OCI-LY3 (cell line): ENCODE measurements at regions not wholly inside any gene's neighbourhood (a gene's known extent, or its start where the extent isn't known, plus 50 kb on each side); places are given as distances from the start of the nearest gene placed in this dataset.
"Not testable (repeated sequence)": the region's sequence is repeated elsewhere in the genome, so short reads cannot be mapped to it uniquely, and the experiment has no call there.

Experiments used
- H2AFZ ChIP-seq: fragments of 200-600, 300-600 bp; shearing (Covaris generic); 2 replicates; pipeline ENCODE4 v1.6.0; 2014; ENCODE audit warnings: antibody characterized with exemption, low read depth, low read length
- H3K27ac ChIP-seq: fragments of 200-600, 300-600 bp; sonication (generic); 2 replicates; pipeline ENCODE4 v1.5.1; 2014; ENCODE audit warnings: mild to moderate bottlenecking, low read length, moderate library complexity, mixed read lengths
- H3K27me3 ChIP-seq: fragments of 200-600, 300-600 bp; sonication (generic); 2 replicates; pipeline ENCODE4 v1.6.1; 2014; ENCODE audit warnings: low read depth, low read length, mixed read lengths
- H3K36me3 ChIP-seq: fragments of 200-600, 300-600 bp; sonication (generic); replicated peaks from 2 replicates; pipeline ENCODE3; 2014; ENCODE audit warnings: low read depth, low read length, mixed read lengths
- H3K4me1 ChIP-seq: fragments of 300-600, 200-600 bp; sonication (generic); 2 replicates; pipeline ENCODE4 v1.6.1; 2014; ENCODE audit warnings: low read length, mixed read lengths
- H3K4me2 ChIP-seq: fragments of 200-600, 300-600 bp; sonication (generic); 2 replicates; pipeline ENCODE4 v1.6.1; 2014; ENCODE audit warnings: low read length, mixed read lengths
- H3K4me3 ChIP-seq: fragments of 300-600, 200-600 bp; sonication (generic); 2 replicates; pipeline ENCODE4 v1.5.1; 2014; ENCODE audit warnings: antibody characterized with exemption, mild to moderate bottlenecking, low read length, moderate library complexity
- H3K79me2 ChIP-seq: fragments of 300-600, 200-600 bp; shearing (Covaris generic); 2 replicates; pipeline ENCODE4 v1.6.1; 2014; ENCODE audit warnings: mild to moderate bottlenecking, low read length, mixed read lengths
- H3K9ac ChIP-seq: fragments of 300-600, 200-600 bp; shearing (Covaris generic); 2 replicates; pipeline ENCODE4 v1.6.0; 2014; ENCODE audit warnings: mild to moderate bottlenecking, low read length, moderate library complexity
- H3K9me3 ChIP-seq: fragments of 200-600, 300-600 bp; shearing (Covaris generic); 2 replicates; pipeline ENCODE4 v1.6.1; 2014; ENCODE audit warnings: low read length, mixed read lengths; ENCODE audit not compliant: insufficient read depth
- H4K20me1 ChIP-seq: fragments of 200-600, 300-600 bp; sonication (generic); 2 replicates; pipeline ENCODE4 v1.6.1; 2016; ENCODE audit warnings: low read length, mixed read lengths; ENCODE audit not compliant: insufficient read depth

- not testable (repeated sequence) for H2AFZ ChIP-seq, H3K9me3 ChIP-seq, H3K36me3 ChIP-seq, H3K79me2 ChIP-seq, H3K4me1 ChIP-seq, H3K9ac ChIP-seq, H4K20me1 ChIP-seq, H3K4me2 ChIP-seq, H3K27ac ChIP-seq, H3K4me3 ChIP-seq
- peaks cover 15% of the 10 kb centered on the region; the same call in 1 of the 2 replicates for H3K27me3 ChIP-seq
These were observed 82.7 kb downstream of the TFRC start for GRCh38 chr3:195999176-195999575.

- not testable (repeated sequence) for H3K27me3 ChIP-seq, H3K4me2 ChIP-seq, H3K9me3 ChIP-seq, H4K20me1 ChIP-seq, H2AFZ ChIP-seq, H3K79me2 ChIP-seq, H3K36me3 ChIP-seq, H3K9ac ChIP-seq, H3K27ac ChIP-seq, H3K4me3 ChIP-seq, H3K4me1 ChIP-seq
These were observed 85.6 kb downstream of the TFRC start for GRCh38 chr3:195996314-195996713.

- peak overlapping the region; percentile 45 for H3K4me2 ChIP-seq
- not testable (repeated sequence) for H3K4me3 ChIP-seq, H3K27me3 ChIP-seq, H3K27ac ChIP-seq, H3K9ac ChIP-seq, H3K79me2 ChIP-seq, H3K36me3 ChIP-seq, H3K4me1 ChIP-seq, H4K20me1 ChIP-seq, H3K9me3 ChIP-seq, H2AFZ ChIP-seq
These were observed 86.0 kb upstream of the TNK2 start for GRCh38 chr3:195994343-195994742.

- not testable (repeated sequence) for H3K27me3 ChIP-seq, H3K4me1 ChIP-seq, H3K9ac ChIP-seq
These were observed 85.3 kb upstream of the TNK2 start for GRCh38 chr3:195993671-195994070.

GRCh38 chr3:195992956-195993595 lies 84.7 kb upstream of the TNK2 start:
- not testable (repeated sequence) for H3K79me2 ChIP-seq, H3K9ac ChIP-seq, H3K36me3 ChIP-seq, H2AFZ ChIP-seq, H4K20me1 ChIP-seq, H3K9me3 ChIP-seq, H3K27ac ChIP-seq, H3K4me3 ChIP-seq, H3K4me1 ChIP-seq, H3K27me3 ChIP-seq, H3K4me2 ChIP-seq

More at GRCh38 chr3:195993671-195994070, 85.3 kb upstream of the TNK2 start:
- not testable (repeated sequence) for H4K20me1 ChIP-seq, H3K4me2 ChIP-seq, H3K9me3 ChIP-seq, H3K4me3 ChIP-seq, H2AFZ ChIP-seq, H3K27ac ChIP-seq, H3K79me2 ChIP-seq, H3K36me3 ChIP-seq

GRCh38 chr3:195991986-195992385 lies 83.6 kb upstream of the TNK2 start:
- not testable (repeated sequence) for H3K9me3 ChIP-seq, H2AFZ ChIP-seq, H4K20me1 ChIP-seq, H3K4me1 ChIP-seq, H3K4me2 ChIP-seq, H3K27me3 ChIP-seq, H3K9ac ChIP-seq, H3K27ac ChIP-seq, H3K36me3 ChIP-seq, H3K4me3 ChIP-seq, H3K79me2 ChIP-seq

GRCh38 chr3:195991243-195991642 lies 82.9 kb upstream of the TNK2 start:
- H3K27ac ChIP-seq, H3K27me3 ChIP-seq, H3K4me2 ChIP-seq, H3K36me3 ChIP-seq, H4K20me1 ChIP-seq, H3K4me3 ChIP-seq, H3K9ac ChIP-seq, H3K79me2 ChIP-seq, H3K9me3 ChIP-seq, H2AFZ ChIP-seq, H3K4me1 ChIP-seq: not testable (repeated sequence)

GRCh38 chr3:195990841-195991174 lies 82.5 kb upstream of the TNK2 start:
- H3K4me1 ChIP-seq, H3K79me2 ChIP-seq, H3K27ac ChIP-seq, H3K27me3 ChIP-seq, H2AFZ ChIP-seq, H4K20me1 ChIP-seq, H3K9me3 ChIP-seq, H3K36me3 ChIP-seq: not testable (repeated sequence)
- H3K4me3 ChIP-seq = peak overlapping the region; percentile 79
- peak overlapping the region; percentile 53 for H3K4me2 ChIP-seq
- peak overlapping the region; percentile 77 for H3K9ac ChIP-seq

- H3K9me3 ChIP-seq = not testable (repeated sequence)
These were observed 81.8 kb upstream of the TNK2 start for GRCh38 chr3:195989921-195990840.

More at GRCh38 chr3:195989921-195990840, 81.8 kb upstream of the TNK2 start:
- Histone ChIP-seq H2AFZ (peak overlapping the region; percentile 82), H3K4me3 (peak overlapping the region; percentile 79), H3K9ac (peak overlapping the region; percentile 77), H3K27ac (0 out of 2 replicates have a peak overlapping the region, but pooled peaks have one; percentile 11), H3K4me2 (peak overlapping the region; percentile 53)
- H3K79me2 ChIP-seq, H4K20me1 ChIP-seq, H3K36me3 ChIP-seq, H3K27me3 ChIP-seq, H3K4me1 ChIP-seq: not testable (repeated sequence)
